ENCODE measurements at regions not wholly inside any gene's neighbourhood (a gene's known extent, or its start where the extent isn't known, plus 50 kb on each side); places are given as distances from the start of the nearest gene placed in this dataset.

- no peak for TF ChIP-seq GATA2 (IDR thresholded peaks at IDR 0.05; ENCODE audit: low read depth, low read length)
- TF ChIP-seq GATA3 (IDR thresholded peaks at IDR 0.05; ENCODE audit: low read depth, low read length) = no peak
Observed at GRCh38 chr4:106809076-106809475, 227.0 kb downstream of the DKK2 start.

All from SH-SY5Y (cell line).